Activated CD8-positive, alpha-beta T cell treated with anti-CD3 and anti-CD28 coated beads, Interleukin-2, amount 10 ng/mL, durations not matched to agents 7 days and 5 days (primary cell): ENCODE measurements at regions not wholly inside any gene's neighbourhood (a gene's known extent, or its start where the extent isn't known, plus 50 kb on each side); places are given as distances from the start of the nearest gene placed in this dataset.

Experiments used
- ATAC-seq: fragments of 150-1000 bp; cut with Tn5 transposase; one replicate; pipeline ENCODE4 v1.10.0; 2021; ENCODE audit warnings: moderate library complexity
- CTCF ChIA-PET: fragments of 350-600 bp; sonication (Branson Sonifier 250); formaldehyde crosslinking; loops from one replicate; lab custom pipeline; 2021; ENCODE audit warnings: antibody characterized with exemption; lab: Charles Lee
- POLR2A ChIA-PET: fragments of 350-600 bp; sonication (Branson Sonifier 250); formaldehyde crosslinking; loops from one replicate; lab custom pipeline; 2021; ENCODE audit warnings: antibody characterized with exemption; lab: Charles Lee
- DNase-seq: peaks from one replicate; pipeline ENCODE4 v3.0.0-alpha.2; 2020
- H3K27ac Mint-ChIP-seq: one replicate; pipeline ENCODE4 v1.8.0; 2021; ENCODE audit warnings: mild to moderate bottlenecking, mixed read lengths
- H3K27me3 Mint-ChIP-seq: one replicate; pipeline ENCODE4 v1.8.0; 2021; ENCODE audit warnings: low read depth, mixed read lengths
- H3K36me3 Mint-ChIP-seq: one replicate; pipeline ENCODE4 v1.8.0; 2021; ENCODE audit warnings: low read depth, mixed read lengths
- H3K4me1 Mint-ChIP-seq: one replicate; pipeline ENCODE4 v1.8.0; 2021; ENCODE audit warnings: low read depth, mixed read lengths
- H3K4me3 Mint-ChIP-seq: one replicate; pipeline ENCODE4 v1.8.0; 2021; ENCODE audit warnings: mild to moderate bottlenecking, mixed read lengths
- H3K9me3 Mint-ChIP-seq: one replicate; pipeline ENCODE4 v1.8.0; 2022; ENCODE audit warnings: mixed read lengths; ENCODE audit not compliant: insufficient read depth

- H3K9me3 Mint-ChIP-seq = no peaks in the 10 kb centered on the region
- H3K4me1 Mint-ChIP-seq = no peaks in the 10 kb centered on the region
- no peaks in the 10 kb centered on the region for H3K27me3 Mint-ChIP-seq
- POLR2A ChIA-PET = no interaction called here
- CTCF ChIA-PET = no interaction called here
- DNase-seq = no peak
- no peak overlapping the region for H3K4me3 Mint-ChIP-seq
- no peak overlapping the region for H3K27ac Mint-ChIP-seq
- H3K36me3 Mint-ChIP-seq = no peaks in the 10 kb centered on the region
- no peak for ATAC-seq
Measured at GRCh38 chr14:45364565-45365156, 111.7 kb upstream of the MIS18BP1 start.

- DNase-seq (no peak), ATAC-seq (no peak)
- H3K36me3 Mint-ChIP-seq = no peaks in the 10 kb centered on the region
- no peaks in the 10 kb centered on the region for H3K27me3 Mint-ChIP-seq
- no peak overlapping the region for H3K27ac Mint-ChIP-seq
- ChIA-PET CTCF (no interaction called here), POLR2A (no interaction called here)
- H3K4me3 Mint-ChIP-seq = no peak overlapping the region
- no peaks in the 10 kb centered on the region for H3K4me1 Mint-ChIP-seq
- no peaks in the 10 kb centered on the region for H3K9me3 Mint-ChIP-seq
Measured at GRCh38 chr14:45362505-45362904, 109.5 kb upstream of the MIS18BP1 start.

- Mint-ChIP-seq H3K9me3 (no peaks in the 10 kb centered on the region), H3K4me1 (no peaks in the 10 kb centered on the region), H3K27ac (no peak overlapping the region), H3K4me3 (no peak overlapping the region), H3K27me3 (no peaks in the 10 kb centered on the region), H3K36me3 (no peaks in the 10 kb centered on the region)
- no peak for DNase-seq
- ChIA-PET POLR2A (no interaction called here), CTCF (no interaction called here)
- ATAC-seq = no peak
Measured at GRCh38 chr14:45361727-45362126, 108.7 kb upstream of the MIS18BP1 start.

- no peak for ATAC-seq
- H3K36me3 Mint-ChIP-seq = no peaks in the 10 kb centered on the region
- CTCF ChIA-PET = no interaction called here
- no peak for DNase-seq
- no peaks in the 10 kb centered on the region for H3K4me1 Mint-ChIP-seq
- no peaks in the 10 kb centered on the region for H3K27me3 Mint-ChIP-seq
- POLR2A ChIA-PET = no interaction called here
- no peaks in the 10 kb centered on the region for H3K9me3 Mint-ChIP-seq
- H3K4me3 Mint-ChIP-seq = no peak overlapping the region
- H3K27ac Mint-ChIP-seq = no peak overlapping the region
Measured at GRCh38 chr14:45359746-45360145, 106.7 kb upstream of the MIS18BP1 start.

- Mint-ChIP-seq H3K4me1 (no peaks in the 10 kb centered on the region), H3K4me3 (no peak overlapping the region), H3K36me3 (no peaks in the 10 kb centered on the region), H3K27me3 (no peaks in the 10 kb centered on the region), H3K9me3 (peaks cover 17% of the 10 kb centered on the region), H3K27ac (no peak overlapping the region)
- no peak for DNase-seq
- no peak for ATAC-seq
- POLR2A ChIA-PET = no interaction called here
- CTCF ChIA-PET = no interaction called here
Measured at GRCh38 chr14:45332360-45332988, 79.5 kb upstream of the MIS18BP1 start.

- Mint-ChIP-seq H3K27ac (no peak overlapping the region), H3K4me1 (no peaks in the 10 kb centered on the region), H3K27me3 (no peaks in the 10 kb centered on the region), H3K4me3 (no peak overlapping the region), H3K36me3 (no peaks in the 10 kb centered on the region), H3K9me3 (peaks cover 10% of the 10 kb centered on the region)
- ATAC-seq = no peak
- DNase-seq = no peak
- POLR2A ChIA-PET = no interaction called here
- CTCF ChIA-PET = no interaction called here
Measured at GRCh38 chr14:45308745-45309397, 55.9 kb upstream of the MIS18BP1 start.
